HL-60 (cell line): ENCODE measurements at regions not wholly inside any gene's neighbourhood (a gene's known extent, or its start where the extent isn't known, plus 50 kb on each side); places are given as distances from the start of the nearest gene placed in this dataset.

Experiments
- POLR2AphosphoS5 ChIP-seq: IDR thresholded peaks from 2 replicates; pipeline ENCODE4 v1.6.1; 2012; ENCODE audit warnings: low read depth
- REST ChIP-seq: IDR thresholded peaks from 2 replicates; pipeline ENCODE4 v1.6.1; 2012; ENCODE audit warnings: low read depth; ENCODE audit not compliant: insufficient replicate concordance
- TF ChIP-seq, protein P1 (sequence below): IDR thresholded peaks from one replicate; pipeline ENCODE4 v1.5.1; 2011; ENCODE audit warnings: low read length, control low read depth, inconsistent platforms; ENCODE audit not compliant: insufficient read depth

DNA sequence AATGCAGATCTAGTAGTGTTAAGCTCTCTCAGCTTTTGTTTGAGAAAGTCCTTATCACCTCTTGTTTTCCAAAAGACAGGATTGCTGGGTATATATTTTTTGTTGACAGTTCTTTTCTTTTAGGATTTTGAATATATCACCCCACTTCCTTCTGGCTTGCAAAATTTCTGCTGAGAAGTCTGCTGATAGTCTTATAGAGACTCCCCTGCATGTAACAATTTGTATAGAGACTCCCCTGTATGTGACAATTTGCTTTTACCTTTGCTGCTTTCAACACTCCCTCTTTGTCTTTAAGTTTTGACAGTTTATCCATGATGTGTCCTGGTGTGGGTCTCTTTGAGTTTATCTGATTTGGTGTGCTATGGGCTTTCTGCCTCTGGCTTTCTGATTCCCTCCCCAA lies 115.0 kb upstream of the CCDC85A start:
- TF ChIP-seq, protein P1, sequence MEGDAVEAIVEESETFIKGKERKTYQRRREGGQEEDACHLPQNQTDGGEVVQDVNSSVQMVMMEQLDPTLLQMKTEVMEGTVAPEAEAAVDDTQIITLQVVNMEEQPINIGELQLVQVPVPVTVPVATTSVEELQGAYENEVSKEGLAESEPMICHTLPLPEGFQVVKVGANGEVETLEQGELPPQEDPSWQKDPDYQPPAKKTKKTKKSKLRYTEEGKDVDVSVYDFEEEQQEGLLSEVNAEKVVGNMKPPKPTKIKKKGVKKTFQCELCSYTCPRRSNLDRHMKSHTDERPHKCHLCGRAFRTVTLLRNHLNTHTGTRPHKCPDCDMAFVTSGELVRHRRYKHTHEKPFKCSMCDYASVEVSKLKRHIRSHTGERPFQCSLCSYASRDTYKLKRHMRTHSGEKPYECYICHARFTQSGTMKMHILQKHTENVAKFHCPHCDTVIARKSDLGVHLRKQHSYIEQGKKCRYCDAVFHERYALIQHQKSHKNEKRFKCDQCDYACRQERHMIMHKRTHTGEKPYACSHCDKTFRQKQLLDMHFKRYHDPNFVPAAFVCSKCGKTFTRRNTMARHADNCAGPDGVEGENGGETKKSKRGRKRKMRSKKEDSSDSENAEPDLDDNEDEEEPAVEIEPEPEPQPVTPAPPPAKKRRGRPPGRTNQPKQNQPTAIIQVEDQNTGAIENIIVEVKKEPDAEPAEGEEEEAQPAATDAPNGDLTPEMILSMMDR: no peak
- TF ChIP-seq POLR2AphosphoS5 (no peak), REST (no peak)
